K562 (cell line): ENCODE measurements at regions not wholly inside any gene's neighbourhood (a gene's known extent, or its start where the extent isn't known, plus 50 kb on each side); places are given as distances from the start of the nearest gene placed in this dataset.

Experiments used
- ATAC-seq: fragments of 200-7000 bp; cut with Tn5 transposase; 3 replicates; pipeline ENCODE4 v1.9.1; 2020; ENCODE audit warnings: moderate library complexity
- BruUV-seq: library from RNA; stranded (reverse); fragments of 400-500 nt; replicated peaks from 2 replicates; lab custom pipeline; 2021; lab: Mats Ljungman, UMichigan
- CTCF ChIA-PET: fragments of 300-600 bp; formaldehyde crosslinking; extraction: SDS; loops from one replicate; lab custom pipeline; 2021; ENCODE audit warnings: low intra/inter-chr PET ratio; lab: Yijun Ruan, JAX
- POLR2A ChIA-PET: fragments of 300-600, 350-650 bp; sonication (Branson Sonifier 250); formaldehyde crosslinking; extraction: SDS; loops from one replicate; lab custom pipeline; 2021; ENCODE audit warnings: antibody characterized with exemption, inconsistent platforms; lab: Yijun Ruan, JAX
- DNase-seq, 4 experiments: peaks; one replicate each; pipeline versions ENCODE4 v3.0.0 to v3.0.0-alpha.2; 2011 to 2018; ENCODE audit warnings: low spot score in 3 of 4, mixed read lengths in 3 of 4; ENCODE audit errors: extremely low read depth in 1 of 4
- FAIRE-seq: peaks from 2 replicates; lab custom pipeline; 2011; peaks lifted over from hg19 to GRCh38; lab: Jason Lieb, UNC
- H2AFZ ChIP-seq: 2 replicates; pipeline ENCODE4 v1.6.0; 2011; ENCODE audit warnings: low read depth, low read length, control low read depth, inconsistent platforms
- H3K27ac ChIP-seq: fragments of 200-600 bp; 3 replicates; pipeline ENCODE4 v1.8.0; 2011; ENCODE audit warnings: low read depth, mild to moderate bottlenecking, control low read depth, inconsistent platforms, low read length, moderate library complexity, mixed read lengths; ENCODE audit errors: extremely low read depth
- H3K27me3 ChIP-seq, 2 experiments: fragments of 300-600 bp in 1 of 2; 2 replicates in 1 of 2; 3 replicates in 1 of 2; pipeline versions ENCODE4 v1.6.0 to v1.8.0; 2011; ENCODE audit warnings: inconsistent platforms in 2 of 2, low read length in 2 of 2, mild to moderate bottlenecking in 1 of 2, mixed read lengths in 1 of 2, moderate library complexity in 1 of 2; ENCODE audit not compliant: control insufficient read depth in 2 of 2, insufficient read depth in 2 of 2
- H3K36me3 ChIP-seq: fragments of 300-600 bp; 3 replicates; pipeline ENCODE4 v1.8.0; 2011; ENCODE audit warnings: mild to moderate bottlenecking, low read length, inconsistent platforms; ENCODE audit not compliant: control insufficient read depth, insufficient read depth
- H3K4me1 ChIP-seq, 2 experiments: fragments of 200-600 bp in 1 of 2; replicated peaks in 1 of 2; 2 replicates in 1 of 2; 3 replicates in 1 of 2; pipeline versions ENCODE4 v1.5.1 to v1.8.0; 2011; ENCODE audit warnings: inconsistent platforms in 2 of 2, low read length in 2 of 2, mild to moderate bottlenecking in 1 of 2, mixed read lengths in 1 of 2, moderate library complexity in 1 of 2; ENCODE audit not compliant: control insufficient read depth in 2 of 2, insufficient read depth in 2 of 2
- H3K4me2 ChIP-seq: 2 replicates; pipeline ENCODE4 v1.6.1; 2011; ENCODE audit warnings: low read length, control low read depth, inconsistent platforms, mixed read lengths; ENCODE audit not compliant: insufficient read depth
- H3K4me3 ChIP-seq: fragments of 200-600 bp; sonication (generic), shearing (Covaris generic); 2 replicates; pipeline ENCODE4 v1.5.1; 2016; ENCODE audit warnings: control low read depth, inconsistent platforms
- H3K79me2 ChIP-seq: fragments of 200-600 bp; 3 replicates; pipeline ENCODE4 v1.8.0; 2011; ENCODE audit warnings: low read length, inconsistent platforms; ENCODE audit not compliant: control insufficient read depth, insufficient read depth
- H3K9ac ChIP-seq, 2 experiments: 2 replicates each; pipeline versions ENCODE4 v1.6.0 to v1.6.1; 2011; ENCODE audit warnings: low read depth in 2 of 2, low read length in 2 of 2, control low read depth in 1 of 2, inconsistent platforms in 1 of 2, mild to moderate bottlenecking in 1 of 2, mixed read lengths in 1 of 2; ENCODE audit not compliant: insufficient read depth in 1 of 2
- H3K9me1 ChIP-seq: one replicate; pipeline ENCODE4 v1.6.0; 2011; ENCODE audit warnings: inconsistent platforms, mild to moderate bottlenecking, low read length, moderate library complexity; ENCODE audit not compliant: control insufficient read depth, insufficient read depth
- H3K9me3 ChIP-seq: replicated peaks from 2 replicates; pipeline ENCODE4 v1.5.1; 2011; ENCODE audit warnings: low read depth, low read length, inconsistent platforms; ENCODE audit not compliant: control insufficient read depth, insufficient read depth
- H4K20me1 ChIP-seq: replicated peaks from 2 replicates; pipeline ENCODE4 v1.6.1; 2011; ENCODE audit warnings: low read length, inconsistent platforms, mixed read lengths; ENCODE audit not compliant: control insufficient read depth, insufficient read depth
- ARNT ChIP-seq, 2 experiments: fragments of 450-650 bp; IDR thresholded peaks; 2 replicates each; pipeline ENCODE4 v1.6.1; 2016; ENCODE audit warnings: mild to moderate bottlenecking in 1 of 2
- ETV5 ChIP-seq: sonication (generic); formaldehyde crosslinking; IDR thresholded peaks from 2 replicates; pipeline ENCODE4 v1.4.0; 2020; ENCODE audit warnings: low read depth, mild to moderate bottlenecking, missing genetic modification reagents
- FOXK2 ChIP-seq, 2 experiments: fragments of 450-650 bp; IDR thresholded peaks in 1 of 2; conservative IDR thresholded peaks in 1 of 2; 2 replicates each; pipeline ENCODE4 v1.6.1; 2016; ENCODE audit warnings: low read depth in 2 of 2, mild to moderate bottlenecking in 1 of 2
- SIN3A ChIP-seq, 2 experiments: fragments of 150-350 bp in 1 of 2; IDR thresholded peaks; 2 replicates each; pipeline ENCODE4 v1.6.1; 2011 to 2016; ENCODE audit warnings: borderline replicate concordance in 2 of 2, low read depth in 2 of 2, low read length in 2 of 2, mild to moderate bottlenecking in 2 of 2, moderate library complexity in 2 of 2; ENCODE audit not compliant: control insufficient read depth in 1 of 2
- ZFX ChIP-seq: sonication (generic); formaldehyde crosslinking; IDR thresholded peaks from 2 replicates; pipeline ENCODE4 v1.8.0; 2022; ENCODE audit warnings: mild to moderate bottlenecking, missing genetic modification reagents, moderate library complexity
- ZNF121 ChIP-seq: sonication (generic); formaldehyde crosslinking; conservative IDR thresholded peaks from 2 replicates; pipeline ENCODE4 v1.8.0; 2022; ENCODE audit warnings: missing genetic modification reagents
- ZNF354B ChIP-seq: fragments of 250-450 bp; sonication (Bioruptor Pico); IDR thresholded peaks from 2 replicates; pipeline ENCODE4 v1.4.0; 2020
- ZNF589 ChIP-seq: fragments of 200-800 bp; sonication (Bioruptor generic); IDR thresholded peaks from 2 replicates; pipeline ENCODE4 v1.6.1; 2016; ENCODE audit warnings: low read depth, missing genetic modification characterization, missing compliant biosample characterization
- ZNF699 ChIP-seq: fragments of 250-450 bp; sonication (Bioruptor Pico); IDR thresholded peaks from 2 replicates; pipeline ENCODE4 v1.8.0; 2021; ENCODE audit warnings: mild to moderate bottlenecking, moderate library complexity; ENCODE audit not compliant: insufficient replicate concordance
- WGBS: fragments of 100-300 bp; shearing (Covaris generic); methylation state at CpG from one replicate; pipeline ENCODE4 v1.1.6; 2016; ENCODE audit warnings: low coverage, mixed read lengths; ENCODE audit not compliant: insufficient coverage; ENCODE audit errors: missing lambda C conversion rate; 5-methylcytosine and 5-hydroxymethylcytosine counted together
- in situ Hi-C: fragments of 300-500 bp; cut with MboI; formaldehyde crosslinking; loops from 4 replicates; pipeline ENCODE4 v1.15.0; 2018; ENCODE audit warnings: inconsistent platforms, mixed read lengths
- intact Hi-C: fragments of 100-400 bp; cut with micrococcal nuclease; formaldehyde crosslinking; loops from 2 replicates; pipeline ENCODE4 v1.14.2; 2022
- TF ChIP-seq, protein P1 (sequence below): IDR thresholded peaks from 2 replicates; pipeline ENCODE4 v1.6.1; 2011; ENCODE audit not compliant: insufficient read length; ENCODE audit errors: extremely low read depth
- TF ChIP-seq, protein P2 (sequence below): sonication (generic); formaldehyde crosslinking; IDR thresholded peaks from 2 replicates; pipeline ENCODE4 v1.8.0; 2023; ENCODE audit warnings: mild to moderate bottlenecking, missing genetic modification reagents
- TF ChIP-seq, protein P3 (sequence below): fragments of 200-800 bp; sonication (Bioruptor generic); IDR thresholded peaks from 2 replicates; pipeline ENCODE4 v1.6.1; 2016; ENCODE audit warnings: missing genetic modification characterization, missing compliant biosample characterization

DNA sequence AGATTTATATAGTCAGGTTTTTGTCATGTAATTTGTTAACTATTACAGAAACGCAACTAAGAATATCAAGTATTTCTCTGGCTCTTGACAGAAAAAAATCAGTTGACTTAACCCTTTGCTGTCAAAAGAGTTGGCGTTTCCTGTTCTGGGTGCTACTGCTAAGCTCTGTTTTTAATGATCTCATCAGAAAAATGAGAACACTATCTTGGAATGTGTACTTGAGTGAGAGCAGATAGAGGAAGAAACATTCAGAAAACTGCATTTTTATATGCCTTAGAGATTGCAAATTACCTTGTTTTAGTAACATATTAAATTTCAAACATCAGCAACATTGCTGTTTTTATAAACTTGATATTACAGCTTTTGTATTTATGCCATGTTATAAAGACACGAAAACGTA lies 297.9 kb downstream of the RDH14 start (continued):
- TF ChIP-seq SIN3A (IDR thresholded peaks at IDR 0.05; ENCODE audit: borderline replicate concordance in 2 of 2, control insufficient read depth in 1 of 2, low read depth in 2 of 2, low read length in 2 of 2) (no peak), ARNT (IDR thresholded peaks at IDR 0.05) (no peak), ZNF121 (no peak), ZNF354B (CRISPR knock-in tag) (no peak), ZNF699 (no peak)
- TF ChIP-seq, protein P1, sequence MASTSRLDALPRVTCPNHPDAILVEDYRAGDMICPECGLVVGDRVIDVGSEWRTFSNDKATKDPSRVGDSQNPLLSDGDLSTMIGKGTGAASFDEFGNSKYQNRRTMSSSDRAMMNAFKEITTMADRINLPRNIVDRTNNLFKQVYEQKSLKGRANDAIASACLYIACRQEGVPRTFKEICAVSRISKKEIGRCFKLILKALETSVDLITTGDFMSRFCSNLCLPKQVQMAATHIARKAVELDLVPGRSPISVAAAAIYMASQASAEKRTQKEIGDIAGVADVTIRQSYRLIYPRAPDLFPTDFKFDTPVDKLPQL = no peak
- TF ChIP-seq, all 486 proteins: peak for 0

DNA sequence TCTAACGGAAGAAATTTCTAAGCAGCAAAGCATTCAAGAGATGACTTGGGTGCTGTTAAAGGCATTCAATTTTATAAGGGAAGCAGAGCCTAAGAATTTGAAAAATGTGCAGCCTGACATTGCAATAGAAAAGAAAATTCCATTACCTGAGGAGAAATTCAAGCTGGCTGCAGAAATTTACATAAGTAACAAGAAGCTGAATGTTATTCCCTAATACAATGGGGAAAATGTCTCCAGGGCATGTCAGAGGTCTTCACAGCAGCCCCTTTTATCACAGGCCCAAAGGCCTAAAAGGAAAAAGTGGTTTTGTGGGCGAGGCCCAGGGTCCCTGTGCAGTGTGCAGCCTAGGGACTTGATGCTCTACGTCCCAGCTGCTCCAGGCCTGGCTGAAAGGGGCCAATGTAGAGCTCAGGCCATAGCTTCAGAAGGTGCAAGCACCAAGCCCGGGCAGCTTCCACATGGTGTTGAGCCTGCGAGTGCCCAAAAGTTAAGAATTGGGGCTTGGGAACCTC lies 306.7 kb downstream of the RDH14 start:
- no peak overlapping the region for H3K27ac ChIP-seq
- no peak overlapping the region for H3K4me2 ChIP-seq
- H2AFZ ChIP-seq = no peak overlapping the region
- no TSS peak for BruUV-seq
- ChIA-PET POLR2A (no interaction called here), CTCF (no interaction called here)
- H3K9me3 ChIP-seq = no peaks in the 10 kb centered on the region; the same call in 1 of the 2 replicates
- no peak overlapping the region for H3K9ac ChIP-seq
- no peaks in the 10 kb centered on the region for H3K79me2 ChIP-seq
- no peaks in the 10 kb centered on the region for H3K36me3 ChIP-seq
- no peaks in the 10 kb centered on the region for H3K9me1 ChIP-seq
- intact Hi-C loops (no loop called here), in situ Hi-C loops (no loop called here)
- 2% methylated on average over 5 of the region's 5 CpGs for WGBS
- FAIRE-seq (no peak), DNase-seq (no peak), ATAC-seq (no peak)
- no peaks in the 10 kb centered on the region for H3K4me1 ChIP-seq
- no peaks in the 10 kb centered on the region for H4K20me1 ChIP-seq
- H3K27me3 ChIP-seq = no peaks in the 10 kb centered on the region
- H3K4me3 ChIP-seq = no peak overlapping the region
- TF ChIP-seq ZFX (CRISPR knock-in tag) (no peak), ZNF589 (CRISPR knock-in tag) (no peak), ETV5 (no peak), FOXK2 (conservative IDR thresholded peaks at IDR 0.05 in 1 of 2, IDR thresholded peaks at IDR 0.05 in 1 of 2; ENCODE audit: low read depth in 2 of 2) (no peak)
- TF ChIP-seq, protein P2, sequence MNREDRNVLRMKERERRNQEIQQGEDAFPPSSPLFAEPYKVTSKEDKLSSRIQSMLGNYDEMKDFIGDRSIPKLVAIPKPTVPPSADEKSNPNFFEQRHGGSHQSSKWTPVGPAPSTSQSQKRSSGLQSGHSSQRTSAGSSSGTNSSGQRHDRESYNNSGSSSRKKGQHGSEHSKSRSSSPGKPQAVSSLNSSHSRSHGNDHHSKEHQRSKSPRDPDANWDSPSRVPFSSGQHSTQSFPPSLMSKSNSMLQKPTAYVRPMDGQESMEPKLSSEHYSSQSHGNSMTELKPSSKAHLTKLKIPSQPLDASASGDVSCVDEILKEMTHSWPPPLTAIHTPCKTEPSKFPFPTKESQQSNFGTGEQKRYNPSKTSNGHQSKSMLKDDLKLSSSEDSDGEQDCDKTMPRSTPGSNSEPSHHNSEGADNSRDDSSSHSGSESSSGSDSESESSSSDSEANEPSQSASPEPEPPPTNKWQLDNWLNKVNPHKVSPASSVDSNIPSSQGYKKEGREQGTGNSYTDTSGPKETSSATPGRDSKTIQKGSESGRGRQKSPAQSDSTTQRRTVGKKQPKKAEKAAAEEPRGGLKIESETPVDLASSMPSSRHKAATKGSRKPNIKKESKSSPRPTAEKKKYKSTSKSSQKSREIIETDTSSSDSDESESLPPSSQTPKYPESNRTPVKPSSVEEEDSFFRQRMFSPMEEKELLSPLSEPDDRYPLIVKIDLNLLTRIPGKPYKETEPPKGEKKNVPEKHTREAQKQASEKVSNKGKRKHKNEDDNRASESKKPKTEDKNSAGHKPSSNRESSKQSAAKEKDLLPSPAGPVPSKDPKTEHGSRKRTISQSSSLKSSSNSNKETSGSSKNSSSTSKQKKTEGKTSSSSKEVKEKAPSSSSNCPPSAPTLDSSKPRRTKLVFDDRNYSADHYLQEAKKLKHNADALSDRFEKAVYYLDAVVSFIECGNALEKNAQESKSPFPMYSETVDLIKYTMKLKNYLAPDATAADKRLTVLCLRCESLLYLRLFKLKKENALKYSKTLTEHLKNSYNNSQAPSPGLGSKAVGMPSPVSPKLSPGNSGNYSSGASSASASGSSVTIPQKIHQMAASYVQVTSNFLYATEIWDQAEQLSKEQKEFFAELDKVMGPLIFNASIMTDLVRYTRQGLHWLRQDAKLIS = no peak
- TF ChIP-seq, protein P3, sequence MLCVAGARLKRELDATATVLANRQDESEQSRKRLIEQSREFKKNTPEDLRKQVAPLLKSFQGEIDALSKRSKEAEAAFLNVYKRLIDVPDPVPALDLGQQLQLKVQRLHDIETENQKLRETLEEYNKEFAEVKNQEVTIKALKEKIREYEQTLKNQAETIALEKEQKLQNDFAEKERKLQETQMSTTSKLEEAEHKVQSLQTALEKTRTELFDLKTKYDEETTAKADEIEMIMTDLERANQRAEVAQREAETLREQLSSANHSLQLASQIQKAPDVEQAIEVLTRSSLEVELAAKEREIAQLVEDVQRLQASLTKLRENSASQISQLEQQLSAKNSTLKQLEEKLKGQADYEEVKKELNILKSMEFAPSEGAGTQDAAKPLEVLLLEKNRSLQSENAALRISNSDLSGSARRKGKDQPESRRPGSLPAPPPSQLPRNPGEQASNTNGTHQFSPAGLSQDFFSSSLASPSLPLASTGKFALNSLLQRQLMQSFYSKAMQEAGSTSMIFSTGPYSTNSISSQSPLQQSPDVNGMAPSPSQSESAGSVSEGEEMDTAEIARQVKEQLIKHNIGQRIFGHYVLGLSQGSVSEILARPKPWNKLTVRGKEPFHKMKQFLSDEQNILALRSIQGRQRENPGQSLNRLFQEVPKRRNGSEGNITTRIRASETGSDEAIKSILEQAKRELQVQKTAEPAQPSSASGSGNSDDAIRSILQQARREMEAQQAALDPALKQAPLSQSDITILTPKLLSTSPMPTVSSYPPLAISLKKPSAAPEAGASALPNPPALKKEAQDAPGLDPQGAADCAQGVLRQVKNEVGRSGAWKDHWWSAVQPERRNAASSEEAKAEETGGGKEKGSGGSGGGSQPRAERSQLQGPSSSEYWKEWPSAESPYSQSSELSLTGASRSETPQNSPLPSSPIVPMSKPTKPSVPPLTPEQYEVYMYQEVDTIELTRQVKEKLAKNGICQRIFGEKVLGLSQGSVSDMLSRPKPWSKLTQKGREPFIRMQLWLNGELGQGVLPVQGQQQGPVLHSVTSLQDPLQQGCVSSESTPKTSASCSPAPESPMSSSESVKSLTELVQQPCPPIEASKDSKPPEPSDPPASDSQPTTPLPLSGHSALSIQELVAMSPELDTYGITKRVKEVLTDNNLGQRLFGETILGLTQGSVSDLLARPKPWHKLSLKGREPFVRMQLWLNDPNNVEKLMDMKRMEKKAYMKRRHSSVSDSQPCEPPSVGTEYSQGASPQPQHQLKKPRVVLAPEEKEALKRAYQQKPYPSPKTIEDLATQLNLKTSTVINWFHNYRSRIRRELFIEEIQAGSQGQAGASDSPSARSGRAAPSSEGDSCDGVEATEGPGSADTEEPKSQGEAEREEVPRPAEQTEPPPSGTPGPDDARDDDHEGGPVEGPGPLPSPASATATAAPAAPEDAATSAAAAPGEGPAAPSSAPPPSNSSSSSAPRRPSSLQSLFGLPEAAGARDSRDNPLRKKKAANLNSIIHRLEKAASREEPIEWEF (CRISPR knock-in tag) = no peak
